Sciatic nerve (tissue), 2 donors: ENCODE measurements at regions not wholly inside any gene's neighbourhood (a gene's known extent, or its start where the extent isn't known, plus 50 kb on each side); places are given as distances from the start of the nearest gene placed in this dataset.

Source experiments
- ATAC-seq: fragments of 200-7000 bp; cut with Tn5 transposase; one replicate; pipeline ENCODE4 v1.9.1; 2020; ENCODE audit warnings: mild to moderate bottlenecking, moderate library complexity
- DNase-seq: peaks from one replicate; pipeline ENCODE4 v3.0.0-alpha.2; 2020; ENCODE audit warnings: low spot score
- intact Hi-C: fragments of 100-400 bp; cut with DNase I; formaldehyde crosslinking; loops from one replicate; pipeline ENCODE4 v1.14.2; 2022
- donor health status: DM: no; HTN: no; CAD: no.
- donor health status: DM: no; HTN: no; CAD: no.

DNA sequence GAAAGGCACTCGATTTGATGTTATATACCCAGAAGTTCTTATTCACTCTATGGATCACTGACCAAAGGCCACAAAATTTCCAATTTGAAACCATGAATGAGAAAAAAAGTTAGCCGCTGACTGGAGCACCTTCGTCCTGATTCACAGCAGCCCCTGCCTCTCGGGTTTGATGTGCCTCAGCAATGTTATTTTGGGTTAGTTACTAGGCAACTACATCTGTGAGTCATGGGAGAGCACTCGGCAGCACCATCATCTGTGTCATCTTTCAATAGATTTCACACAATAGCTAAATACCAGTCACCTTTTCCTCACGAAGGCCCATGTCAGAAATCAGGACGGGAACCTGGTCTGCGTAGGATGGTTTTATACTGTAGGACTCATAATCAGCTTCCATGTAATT lies 269.2 kb downstream of the ZBBX start:
- no peak for DNase-seq
- intact Hi-C loops, result no loop called here
- ATAC-seq, result no peak

DNA sequence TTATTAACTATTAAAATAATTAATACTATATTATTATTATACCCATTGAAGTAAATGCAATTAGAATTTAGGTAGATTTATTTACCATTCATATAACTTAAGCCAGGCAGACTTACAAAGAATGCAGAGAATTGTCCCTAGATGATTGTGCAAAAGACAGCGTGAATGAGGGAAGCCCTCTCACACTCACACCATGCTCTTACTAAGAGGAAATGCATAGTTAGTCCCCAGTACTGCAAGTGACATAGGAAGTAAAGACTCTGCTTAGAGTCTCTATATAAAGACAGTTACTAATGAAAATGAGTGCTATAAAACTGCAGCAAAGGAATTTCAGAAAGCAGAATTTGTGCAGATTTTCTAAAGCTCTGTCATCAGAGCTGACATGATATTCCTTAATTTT lies 270.4 kb downstream of the ZBBX start:
- no peak for ATAC-seq
- intact Hi-C loops, result no loop called here
- no peak for DNase-seq

DNA sequence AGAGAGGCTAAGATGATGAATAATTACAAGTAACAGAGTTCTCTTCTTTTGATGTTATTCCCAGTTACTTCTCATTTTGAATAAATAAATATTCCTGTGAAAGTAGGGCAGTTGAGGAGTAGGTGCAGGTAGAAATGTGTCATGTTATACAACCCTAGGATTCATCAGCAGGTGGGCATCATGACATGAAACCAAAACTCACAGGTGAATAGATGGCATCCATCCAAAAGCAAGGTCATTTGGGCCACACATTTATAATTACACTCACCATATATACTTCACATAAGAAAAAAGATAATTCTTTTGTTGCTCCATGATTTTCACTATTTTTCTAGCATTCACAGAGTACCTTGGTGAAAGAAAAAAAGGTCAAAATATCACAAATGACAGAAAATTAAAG lies 273.6 kb downstream of the ZBBX start:
- ATAC-seq, result no peak

DNA sequence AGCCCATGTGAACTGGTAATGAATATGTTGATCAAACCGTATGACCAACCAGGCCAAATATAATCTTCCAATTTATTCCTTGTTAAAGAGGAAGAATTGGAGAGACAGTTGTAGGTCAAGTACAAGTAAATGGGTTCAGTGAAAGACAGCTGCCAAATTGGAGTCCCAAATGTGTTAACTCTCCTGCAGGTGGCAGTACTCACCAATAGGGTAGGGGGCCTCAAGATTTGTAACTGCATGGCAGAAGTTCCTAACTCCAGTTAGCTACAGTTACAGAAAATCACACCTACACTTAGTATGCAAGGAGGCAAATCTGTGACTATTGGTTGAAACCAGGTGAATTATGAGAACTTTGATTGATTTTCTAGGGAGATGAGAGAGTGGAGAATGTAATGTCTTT lies 278.0 kb downstream of the ZBBX start:
- intact Hi-C loops, result no loop called here
- no peak for DNase-seq
- no peak for ATAC-seq

More for the DNA sequence above, 273.6 kb downstream of the ZBBX start:
- DNase-seq, result no peak
- intact Hi-C loops, result no loop called here

DNA sequence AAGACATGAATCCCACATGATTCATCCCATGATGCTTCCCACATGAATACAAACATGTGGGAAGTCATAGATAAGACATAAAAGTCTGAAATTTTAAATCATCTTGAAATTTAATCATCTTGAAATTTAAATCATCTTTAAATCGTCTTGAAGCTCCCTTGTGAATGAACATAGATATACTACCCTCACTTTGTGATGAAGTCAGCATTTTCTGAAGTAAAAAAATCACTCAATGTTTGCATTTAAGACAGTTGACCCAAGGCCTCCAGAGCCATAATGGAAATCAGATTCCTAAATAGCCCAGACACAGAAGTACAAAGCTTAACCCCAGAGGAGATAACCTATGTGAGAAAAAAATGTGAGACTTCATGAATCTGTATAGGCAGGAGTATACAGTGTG lies 279.4 kb downstream of the ZBBX start:
- ATAC-seq (no peak), DNase-seq (no peak)
- intact Hi-C loops, result no loop called here

DNA sequence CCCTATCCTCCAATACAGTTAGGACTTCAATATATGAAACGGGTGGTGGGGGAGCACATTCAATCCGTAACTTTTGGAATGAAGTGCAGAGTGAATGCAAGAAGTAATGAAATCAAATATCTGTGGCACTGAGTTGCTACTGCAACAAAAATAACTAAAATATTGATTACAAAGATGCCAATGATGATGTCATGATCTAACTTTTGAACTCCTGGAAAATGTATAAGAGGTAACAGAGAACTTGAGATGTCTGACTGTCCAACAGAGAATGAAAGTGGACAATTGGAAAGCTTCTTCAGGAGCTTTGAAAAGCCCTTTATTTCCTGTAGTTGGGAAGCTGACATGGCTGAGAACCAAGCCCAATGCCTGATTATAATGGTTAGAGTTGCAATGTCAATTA lies 279.9 kb downstream of the ZBBX start:
- no peak for ATAC-seq
- intact Hi-C loops, result no loop called here

DNA sequence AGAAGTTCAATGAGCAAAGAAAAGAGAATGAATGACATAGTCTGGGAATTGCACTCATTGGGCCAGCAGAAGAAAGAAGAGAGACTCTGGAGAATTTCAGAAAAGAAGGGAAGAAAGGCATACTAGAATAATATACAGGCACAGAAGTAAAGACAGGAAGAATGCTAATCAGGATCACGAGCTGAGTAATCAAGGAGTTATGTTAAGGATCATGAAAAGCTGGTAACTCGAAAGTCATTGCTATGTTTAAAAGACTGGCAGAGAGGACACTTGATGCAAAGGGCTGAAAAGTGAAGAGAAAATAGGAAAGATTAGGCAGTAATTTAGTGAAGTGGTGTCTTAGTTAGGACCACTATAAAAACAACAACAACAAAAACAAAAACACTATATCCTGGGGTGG lies 284.1 kb downstream of the ZBBX start:
- intact Hi-C loops, result no loop called here
- no peak for ATAC-seq
- no peak for DNase-seq

More for the DNA sequence above, 279.9 kb downstream of the ZBBX start:
- DNase-seq, result no peak

DNA sequence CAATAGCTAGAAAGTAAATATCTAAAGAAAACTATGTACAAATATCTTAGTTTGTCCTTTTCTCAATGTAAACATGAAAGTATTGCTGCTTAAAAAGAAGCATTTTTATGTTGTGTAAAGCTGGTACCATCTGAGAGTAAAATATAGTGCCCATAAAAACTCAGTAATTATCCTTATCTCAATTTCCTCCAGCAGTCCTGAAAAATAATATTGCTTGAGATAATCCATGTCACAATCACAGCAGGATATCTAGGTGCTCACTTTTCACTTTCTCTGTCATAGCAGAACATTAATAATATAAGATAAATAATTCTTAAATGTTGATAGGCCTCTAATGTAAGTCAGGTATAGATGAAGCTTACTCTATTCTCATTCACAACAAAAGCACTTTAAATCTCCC lies 285.5 kb downstream of the ZBBX start:
- ATAC-seq, result no peak
- DNase-seq, result no peak
- intact Hi-C loops, result no loop called here

DNA sequence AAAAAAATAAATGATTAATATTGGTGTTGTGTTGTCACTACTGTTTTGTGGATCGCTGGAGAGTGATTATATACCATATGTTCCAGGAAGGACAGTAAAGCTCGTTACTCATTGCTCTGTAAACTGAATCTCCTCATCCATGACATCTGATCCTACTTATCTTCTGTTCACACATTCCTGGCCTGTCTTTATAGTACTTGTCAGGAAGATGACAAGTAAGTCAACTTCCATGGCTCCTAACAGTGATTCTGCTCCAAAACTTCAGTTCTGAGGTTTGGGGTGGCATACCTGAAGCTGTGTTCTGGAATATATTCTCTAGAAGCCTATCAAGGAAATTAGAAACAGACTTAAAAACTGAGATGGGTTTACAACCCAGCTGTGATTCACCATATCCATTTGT lies 288.9 kb downstream of the ZBBX start:
- intact Hi-C loops, result no loop called here
- ATAC-seq (no peak), DNase-seq (no peak)

DNA sequence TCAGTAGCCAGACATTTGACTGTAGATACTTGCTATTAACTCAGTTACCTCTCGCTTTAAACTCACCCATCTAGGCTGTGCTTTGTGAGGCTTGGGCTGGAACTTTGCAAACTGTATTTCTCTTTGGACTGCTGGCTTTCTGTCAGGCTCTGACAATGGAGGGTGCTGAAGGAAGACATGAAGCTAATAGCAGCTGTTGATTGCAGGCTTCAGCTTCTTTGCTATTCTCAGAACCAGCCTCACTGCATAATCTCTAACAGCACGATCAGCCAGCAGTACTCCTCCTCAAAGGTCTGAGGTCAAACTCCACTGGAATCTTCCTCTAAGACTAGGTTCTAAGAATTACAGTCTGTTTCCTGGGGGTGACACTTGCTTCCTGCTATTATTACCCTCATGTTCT lies 295.6 kb downstream of the ZBBX start:
- DNase-seq, result no peak
- intact Hi-C loops, result no loop called here
- no peak for ATAC-seq

DNA sequence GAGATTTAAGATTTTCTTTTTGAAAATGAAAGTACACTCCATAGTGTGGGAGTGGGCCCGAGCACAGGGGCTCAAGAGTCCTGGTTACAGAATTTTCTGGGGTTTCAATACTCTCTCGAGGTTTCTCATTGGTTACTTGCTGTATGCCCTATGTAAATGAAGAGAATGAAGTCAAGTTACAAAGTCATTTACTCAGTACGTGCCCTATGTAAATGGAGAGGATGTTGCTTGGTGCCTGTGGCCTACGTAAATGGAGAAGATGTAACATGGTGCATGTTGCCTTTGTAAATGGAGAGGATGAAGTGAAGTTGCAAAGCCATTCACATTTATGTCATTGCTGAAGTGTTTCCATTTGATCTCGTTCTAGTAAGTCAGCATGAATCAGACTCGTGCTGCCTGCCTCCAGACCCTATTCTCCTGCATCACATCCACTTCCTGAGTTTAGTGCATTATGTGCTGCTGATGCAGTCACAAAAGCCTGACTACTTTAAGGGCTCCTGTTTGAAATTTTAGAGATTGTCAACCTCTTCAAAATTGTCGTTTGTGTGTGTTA lies 302.0 kb downstream of the ZBBX start:
- no peak for ATAC-seq
- intact Hi-C loops, result no loop called here

DNA sequence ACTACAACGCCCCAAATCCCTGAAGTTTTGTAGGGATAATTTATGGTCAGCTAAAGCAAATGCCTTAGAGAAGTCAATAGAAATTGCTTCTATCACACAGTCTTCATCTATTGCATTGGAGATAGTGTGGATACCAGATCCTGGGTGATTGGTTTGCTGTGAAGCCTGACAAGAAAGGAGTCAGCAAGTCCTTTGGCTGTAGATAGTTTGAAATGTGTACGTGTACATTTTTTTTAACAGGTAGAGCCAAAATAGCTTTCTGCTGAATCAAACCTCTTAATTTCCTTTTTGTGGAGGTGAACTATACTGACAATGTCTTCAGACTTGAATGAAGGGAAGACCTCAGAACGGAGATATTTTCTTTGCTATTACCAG lies 312.3 kb downstream of the ZBBX start:
- DNase-seq, result no peak
- intact Hi-C loops, result no loop called here
- ATAC-seq, result no peak

More for the DNA sequence above, 302.0 kb downstream of the ZBBX start:
- DNase-seq, result no peak

DNA sequence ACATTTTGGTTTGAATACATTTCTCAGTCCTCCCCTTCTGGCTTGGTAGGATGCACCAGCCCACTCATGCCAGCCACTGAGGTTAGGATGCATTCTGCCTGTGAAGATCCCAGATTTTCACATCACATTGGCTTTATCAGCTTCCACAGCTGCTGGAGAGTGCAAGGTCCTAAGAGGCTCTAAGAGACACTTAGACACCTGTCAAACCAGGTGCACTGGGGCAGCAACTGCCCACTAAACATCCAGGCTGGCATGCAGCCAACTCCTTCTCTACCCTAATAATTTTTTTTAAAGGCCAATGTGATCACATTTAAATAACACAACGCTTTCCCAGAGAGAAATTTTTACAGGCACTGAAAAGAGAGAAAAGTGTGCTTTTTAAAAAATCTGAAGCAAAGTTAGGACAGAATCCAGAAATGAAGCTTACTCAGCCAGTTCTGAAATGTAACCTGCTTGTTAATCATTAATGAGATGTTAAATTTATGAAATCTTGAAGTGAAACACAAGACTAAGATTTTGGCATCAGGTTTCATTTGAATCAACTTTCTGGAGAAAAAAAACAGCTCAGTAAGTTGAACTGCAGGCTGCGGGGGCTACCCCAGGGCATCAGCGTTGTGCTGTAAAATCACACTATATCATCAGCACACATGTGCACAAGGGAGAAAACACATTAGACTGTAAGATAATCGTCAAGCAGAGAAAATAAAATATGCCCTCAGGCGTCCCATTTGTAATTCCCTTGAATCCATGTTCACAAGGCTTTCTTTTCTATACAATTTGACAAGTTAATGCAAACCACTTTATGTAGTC lies 312.9 kb downstream of the ZBBX start:
- intact Hi-C loops, result no loop called here
- DNase-seq (no peak), ATAC-seq (no peak)

DNA sequence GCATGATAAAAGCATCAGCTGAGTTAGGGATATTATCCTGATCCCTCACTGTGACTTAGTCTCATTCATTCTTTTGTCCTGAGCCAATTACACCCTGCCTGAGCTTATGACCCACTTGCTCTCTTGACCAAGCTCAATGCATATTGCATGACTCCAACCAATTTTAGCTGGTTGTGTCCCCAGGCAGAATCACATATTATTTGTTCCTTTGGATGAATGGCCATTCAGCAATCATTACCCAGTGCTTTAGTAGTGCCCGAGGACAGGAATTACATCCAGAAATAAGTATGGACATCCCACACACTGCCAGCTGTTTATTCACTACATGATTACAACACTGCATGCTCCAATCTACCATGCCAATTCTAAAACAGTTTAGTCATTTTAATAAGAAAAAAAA lies 322.5 kb downstream of the ZBBX start:
- DNase-seq (no peak), ATAC-seq (no peak)
- intact Hi-C loops, result no loop called here

DNA sequence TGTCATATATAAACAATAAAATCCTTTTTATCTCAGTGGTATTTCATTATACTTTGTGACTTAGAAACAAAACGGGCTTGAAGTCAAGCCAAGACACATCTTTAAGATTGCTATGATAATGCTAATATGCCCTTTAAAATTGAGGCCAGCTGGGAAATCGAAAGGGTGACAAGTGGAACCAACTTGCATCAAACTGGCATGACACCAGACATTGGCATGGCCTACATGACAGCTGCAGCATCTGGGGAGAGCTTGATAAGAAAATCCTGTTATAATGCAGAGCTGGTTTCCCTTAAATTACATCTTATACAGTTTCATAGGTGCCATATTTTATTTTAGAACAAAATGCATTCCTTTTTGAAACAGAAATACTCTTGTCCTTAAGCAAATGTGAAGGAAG lies 325.2 kb downstream of the ZBBX start:
- intact Hi-C loops, result no loop called here
- DNase-seq (no peak), ATAC-seq (no peak)

DNA sequence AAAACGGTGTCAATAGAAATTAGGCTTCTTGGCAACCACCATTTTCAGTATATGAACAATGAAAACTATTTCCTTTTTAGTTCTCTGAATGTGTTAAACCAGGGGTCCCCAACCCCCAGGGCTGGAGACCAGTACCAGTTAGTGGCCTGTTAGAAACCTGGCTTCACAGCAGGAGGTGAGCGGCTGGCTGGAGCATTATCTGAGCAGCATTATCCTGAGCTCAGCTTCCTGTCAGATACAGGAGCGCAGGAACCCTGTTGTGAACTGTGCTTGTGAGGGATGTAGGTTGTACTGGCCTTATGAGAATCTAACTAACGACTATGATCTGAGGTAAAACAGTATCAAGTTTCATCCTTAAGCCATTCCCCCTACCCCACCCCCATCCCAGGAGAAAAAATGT lies 328.7 kb downstream of the ZBBX start:
- DNase-seq (no peak), ATAC-seq (no peak)
- intact Hi-C loops, result no loop called here

DNA sequence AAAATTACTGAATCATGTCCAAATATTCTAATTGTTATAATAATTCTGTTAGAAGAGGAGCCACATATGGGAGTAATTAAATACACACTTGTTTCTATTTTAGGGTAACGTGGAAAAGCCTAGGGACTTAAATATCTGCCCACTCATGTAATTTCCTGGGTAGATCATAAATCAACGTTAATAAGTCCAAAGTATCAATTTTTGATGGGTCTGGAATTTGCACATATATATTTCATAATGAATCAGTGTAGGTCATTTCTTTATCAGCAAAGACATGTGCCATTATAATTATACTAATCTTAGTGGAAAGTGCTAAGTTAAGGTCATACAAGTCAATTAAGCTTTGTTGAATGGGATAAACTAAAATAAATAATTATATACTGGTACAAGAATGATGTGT lies 346.2 kb downstream of the ZBBX start:
- intact Hi-C loops, result no loop called here
- no peak for DNase-seq
- ATAC-seq, result no peak

DNA sequence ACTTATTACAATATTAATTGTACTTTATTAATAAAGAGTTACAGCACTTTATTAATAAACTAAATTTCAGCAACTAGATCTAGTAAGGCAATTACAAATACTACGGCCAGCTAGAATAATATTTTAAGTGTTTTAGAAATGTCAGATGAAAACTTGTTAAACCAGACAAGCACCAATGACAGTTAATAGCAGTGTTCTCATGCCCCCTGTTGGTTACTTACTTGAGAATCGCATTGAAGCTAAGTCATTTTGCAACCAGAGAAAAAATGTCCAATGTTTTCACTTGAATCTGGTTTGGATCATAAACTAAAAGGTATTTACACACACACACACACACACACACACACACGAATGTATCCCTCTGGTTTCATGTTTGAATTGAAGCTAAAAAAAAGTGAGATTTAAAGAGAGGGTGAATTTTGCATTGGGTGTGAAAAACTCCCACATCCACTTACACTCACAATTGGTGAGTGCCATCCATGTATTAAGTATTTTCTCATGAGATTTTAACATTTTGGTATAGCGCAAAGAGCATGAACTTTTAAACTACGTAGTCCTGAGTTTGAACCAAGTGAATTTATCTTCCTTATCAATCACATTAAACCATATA lies 347.7 kb downstream of the ZBBX start:
- DNase-seq (no peak), ATAC-seq (no peak)
- intact Hi-C loops, result no loop called here

DNA sequence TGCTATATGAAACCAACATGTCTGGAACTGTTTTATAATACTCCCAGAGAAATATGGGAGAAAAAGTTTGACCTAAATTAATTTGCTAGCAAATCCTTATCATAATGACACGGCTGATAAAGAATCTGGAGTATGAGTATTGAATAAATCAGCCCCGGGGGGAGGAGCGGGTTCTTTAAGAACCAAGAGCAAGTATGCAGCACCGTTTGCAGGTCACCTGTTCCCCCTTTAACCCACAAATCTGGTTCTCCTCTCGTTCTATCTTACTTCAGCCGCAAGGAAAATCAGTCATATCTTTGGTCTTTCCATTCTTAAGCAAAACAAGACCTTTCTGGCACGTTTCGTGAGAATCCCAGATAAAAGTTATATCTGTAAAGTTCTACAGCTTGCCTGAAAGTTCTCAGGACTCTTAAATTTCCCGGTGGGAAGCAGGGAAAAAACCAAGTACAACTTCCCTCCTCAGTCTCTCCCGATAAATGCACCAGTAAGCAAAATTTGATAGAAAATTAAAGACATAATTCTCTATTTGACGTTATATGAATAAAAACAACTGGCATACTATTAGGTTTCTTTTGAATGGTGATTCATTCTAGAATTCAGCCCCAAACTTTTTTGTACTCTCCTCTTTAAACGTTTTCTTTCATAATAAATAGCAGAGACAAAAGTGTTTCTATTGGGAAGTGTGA lies 348.6 kb downstream of the ZBBX start:
- intact Hi-C loops, result no loop called here
- ATAC-seq, result no peak

DNA sequence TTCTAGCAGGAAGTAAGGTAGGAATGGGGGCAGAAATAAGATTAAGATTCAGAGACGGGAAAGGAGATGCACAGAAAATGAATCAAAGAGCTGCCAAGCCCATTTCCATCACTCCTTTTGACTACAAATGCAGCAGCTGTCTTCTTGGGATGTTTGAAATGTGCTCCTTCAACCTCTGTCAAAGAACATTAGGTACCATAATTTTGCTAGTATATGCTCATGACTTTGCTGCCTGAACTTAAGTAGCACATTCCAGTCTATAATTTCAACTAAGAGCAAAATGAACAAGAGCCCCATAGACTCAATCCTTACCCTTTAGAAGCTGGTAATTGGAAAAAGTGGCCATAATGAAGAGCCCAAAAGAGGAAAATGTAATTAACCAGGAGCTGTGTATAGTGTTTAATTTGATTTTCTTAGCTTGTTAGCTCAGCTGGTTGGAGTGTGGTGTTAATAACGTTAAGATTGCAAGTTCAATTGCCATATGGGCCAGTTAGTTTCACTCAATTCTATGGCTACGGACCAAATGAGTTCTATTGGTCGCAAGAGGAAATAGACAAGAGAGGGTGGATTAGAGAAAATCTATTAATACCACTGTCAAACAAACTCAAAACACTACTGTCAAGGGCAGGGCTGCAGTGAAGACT lies 349.9 kb downstream of the ZBBX start:
- DNase-seq, result no peak
- ATAC-seq, result no peak
- intact Hi-C loops, result no loop called here

More for the DNA sequence above, 348.6 kb downstream of the ZBBX start:
- no peak for DNase-seq
